Amygdala (tissue), 56 donors: ENCODE measurements at regions not wholly inside any gene's neighbourhood (a gene's known extent, or its start where the extent isn't known, plus 50 kb on each side); places are given as distances from the start of the nearest gene placed in this dataset.

Experiments used
- DNase-seq, 56 donors: peaks; one replicate each; lab custom pipeline; 2025; lab: John Stamatoyannopoulos, UW

DNA sequence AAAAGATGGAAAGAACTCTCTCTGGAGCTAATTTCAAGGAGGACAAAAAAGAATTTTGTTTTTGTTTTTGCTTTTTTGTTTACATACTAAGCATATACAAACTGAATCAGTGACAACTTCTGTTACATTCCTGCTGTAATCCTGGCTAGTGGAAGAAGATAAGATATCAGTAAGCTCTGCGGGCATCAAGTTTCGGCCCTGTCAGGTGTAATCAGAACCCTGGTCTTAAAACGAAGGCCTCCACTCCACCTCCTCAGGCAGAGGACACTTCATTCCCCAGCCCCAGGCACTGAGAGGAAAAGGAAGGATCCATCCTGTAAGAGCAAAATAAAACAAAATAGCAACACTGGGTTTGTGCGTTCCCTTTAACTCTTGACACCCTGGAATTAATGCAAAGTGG is 88.9 kb upstream of the ARHGAP29 start:
- DNase-seq, result no peak

DNA sequence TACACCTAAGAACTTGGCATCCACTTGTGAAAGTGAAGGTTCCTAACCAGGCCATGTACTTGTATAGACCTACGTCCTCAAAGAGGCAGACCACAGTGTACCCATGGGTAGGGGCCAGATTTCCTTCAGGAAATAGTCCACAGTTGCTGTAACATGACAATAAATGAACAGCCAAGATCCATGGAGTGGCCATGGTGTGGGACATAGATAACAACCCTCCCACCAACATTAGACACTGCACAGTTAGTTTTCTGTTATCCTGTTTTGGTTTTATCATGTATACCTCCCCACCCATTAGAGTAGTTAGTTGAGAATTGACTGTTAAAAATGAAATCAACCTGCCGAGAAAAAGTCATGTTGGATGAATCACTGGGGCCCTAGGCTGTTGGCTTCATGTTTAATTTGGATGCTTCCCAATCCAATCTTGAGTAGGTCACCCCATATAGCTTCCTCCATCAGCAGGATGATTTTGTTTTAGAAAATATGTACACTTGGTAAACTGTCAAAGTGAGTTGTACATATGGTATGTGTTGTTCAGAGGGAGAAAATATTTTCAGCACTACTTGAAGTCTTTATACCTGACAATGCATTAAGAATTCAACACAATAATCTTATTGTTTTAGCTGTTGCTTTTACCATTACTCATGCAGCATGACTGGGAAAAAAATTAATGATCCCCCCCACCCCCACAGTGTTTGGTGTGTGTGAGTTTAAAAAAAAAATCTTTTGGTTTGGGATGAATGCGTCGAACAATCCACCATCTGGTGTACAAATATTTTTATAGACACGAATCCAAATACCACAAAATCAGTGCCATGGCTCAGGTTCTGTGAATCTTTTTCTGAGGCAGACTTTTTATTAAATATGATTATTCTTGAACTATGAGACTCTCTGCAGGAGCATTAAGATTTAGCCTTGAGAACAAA is 88.3 kb upstream of the ARHGAP29 start:
- peak in 3 of 56 donors; percentile 7 to 12 (median 10) for DNase-seq

GRCh38 chr1:94324178-94324544 is 86.8 kb upstream of the ARHGAP29 start:
- DNase-seq, result no peak

DNA sequence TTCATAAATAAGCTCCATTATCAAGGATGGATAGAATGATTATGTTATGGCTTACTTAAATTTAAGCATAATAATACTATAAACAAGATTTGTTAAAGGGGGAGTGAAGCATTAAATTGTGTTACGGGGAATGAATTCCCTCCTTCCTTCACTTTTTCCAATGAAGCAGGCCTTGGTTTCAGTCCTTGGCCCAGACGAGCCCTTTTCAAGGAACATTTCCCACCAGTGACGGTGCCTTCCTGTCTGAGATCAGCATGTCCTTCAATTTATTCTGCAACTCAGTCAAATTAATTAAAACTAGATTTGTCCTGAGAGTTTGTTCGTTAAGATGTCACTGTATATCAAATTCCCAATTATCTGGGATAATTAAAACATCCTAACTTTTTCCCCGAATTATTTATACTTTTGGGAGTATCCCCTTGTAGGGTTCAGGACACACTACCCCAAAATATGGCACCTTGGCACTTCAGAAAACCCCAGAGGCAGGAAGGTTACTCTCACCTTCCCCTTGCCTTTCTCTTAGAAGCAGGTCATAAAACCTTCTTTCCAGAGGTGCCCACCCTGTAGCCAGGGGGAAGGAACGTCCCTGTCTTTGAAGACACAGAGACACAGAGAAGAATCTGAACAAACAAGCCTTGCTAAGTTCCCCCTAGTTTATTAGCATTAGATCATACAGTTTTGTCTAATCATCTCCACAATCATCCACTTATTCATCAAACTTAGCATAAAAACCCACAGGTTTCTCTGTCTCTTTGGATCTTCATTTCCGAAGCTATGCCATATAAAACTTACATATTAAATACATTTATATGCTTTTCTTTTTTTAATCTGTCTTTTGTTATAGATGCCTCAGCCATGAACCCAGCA is 86.2 kb upstream of the ARHGAP29 start:
- no peak for DNase-seq

DNA sequence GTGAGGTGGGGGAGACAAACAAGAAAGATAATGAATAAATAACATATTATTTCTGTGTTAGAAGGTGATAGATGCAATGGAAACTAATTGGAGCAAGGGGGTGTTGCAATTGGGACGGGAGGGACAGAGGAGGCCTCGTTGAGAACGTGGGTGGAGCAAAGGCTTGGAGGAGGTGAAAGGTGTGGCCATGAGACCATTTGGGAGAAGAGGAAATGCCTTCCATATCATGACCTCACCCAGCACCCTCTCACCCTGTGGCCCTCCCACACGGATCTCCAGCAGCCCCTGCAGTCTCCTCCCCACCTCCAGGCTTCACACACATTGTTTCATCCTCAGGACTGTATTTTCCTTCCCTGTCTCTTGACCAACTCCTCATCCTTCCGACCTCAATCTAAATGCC is 85.3 kb upstream of the ARHGAP29 start:
- no peak for DNase-seq

DNA sequence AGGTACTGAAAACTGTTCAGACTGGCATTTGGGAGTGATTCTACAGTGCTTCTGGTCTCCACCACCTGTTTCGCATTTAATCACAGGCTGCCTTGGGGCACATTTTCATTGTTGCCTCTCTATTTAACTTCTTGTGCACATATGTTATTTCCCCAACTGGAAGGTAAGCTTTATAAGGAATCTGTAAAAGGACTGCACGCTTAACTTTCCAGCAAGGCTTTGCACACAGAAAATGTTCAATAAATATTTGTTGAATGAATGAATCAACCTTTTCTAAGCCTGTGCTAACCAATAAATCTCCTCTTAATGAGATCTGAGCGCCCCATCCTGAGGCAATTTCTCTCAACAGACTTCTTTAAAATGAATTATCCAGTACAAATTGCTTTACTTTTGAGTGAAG is 84.3 kb upstream of the ARHGAP29 start:
- no peak for DNase-seq

DNA sequence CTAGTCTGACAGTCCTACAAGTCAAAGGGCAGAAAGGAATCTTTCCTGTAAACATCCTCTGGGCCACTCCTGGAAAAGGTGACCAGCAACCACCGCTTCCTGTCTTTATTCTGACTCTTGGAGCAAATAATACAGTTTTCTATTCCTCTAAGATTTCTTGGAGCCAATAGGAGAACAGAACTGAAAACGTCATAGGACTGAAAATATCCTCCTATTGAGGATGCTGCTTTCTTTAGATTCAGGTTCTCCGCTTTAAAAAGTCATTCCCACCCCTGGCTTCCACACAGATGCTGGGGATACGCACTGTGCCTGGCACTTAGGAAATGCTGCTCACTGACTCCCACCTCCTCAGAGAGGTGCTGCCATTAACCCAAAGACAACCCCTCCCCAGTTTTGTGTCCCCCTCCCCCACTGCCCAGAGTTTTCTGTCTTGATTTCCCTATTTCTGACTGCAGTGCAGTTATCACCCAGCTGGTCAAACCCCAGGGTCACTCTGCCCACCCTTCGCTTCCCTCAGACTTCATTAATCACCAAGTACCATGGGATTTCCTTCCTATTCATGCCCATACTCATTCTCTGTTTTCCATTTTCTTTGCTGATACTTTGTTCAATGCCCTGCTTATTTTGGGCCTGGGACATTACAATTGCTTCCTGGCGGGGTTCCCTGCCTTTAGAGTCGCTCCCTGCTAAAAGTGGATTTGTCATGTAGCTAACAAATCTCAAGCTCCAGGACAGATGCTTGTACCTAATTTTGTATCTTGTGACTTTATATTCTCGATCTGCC is 82.1 kb upstream of the ARHGAP29 start:
- no peak for DNase-seq

- no peak for DNase-seq
These were observed 81.2 kb upstream of the ARHGAP29 start for GRCh38 chr1:94318505-94319030.

DNA sequence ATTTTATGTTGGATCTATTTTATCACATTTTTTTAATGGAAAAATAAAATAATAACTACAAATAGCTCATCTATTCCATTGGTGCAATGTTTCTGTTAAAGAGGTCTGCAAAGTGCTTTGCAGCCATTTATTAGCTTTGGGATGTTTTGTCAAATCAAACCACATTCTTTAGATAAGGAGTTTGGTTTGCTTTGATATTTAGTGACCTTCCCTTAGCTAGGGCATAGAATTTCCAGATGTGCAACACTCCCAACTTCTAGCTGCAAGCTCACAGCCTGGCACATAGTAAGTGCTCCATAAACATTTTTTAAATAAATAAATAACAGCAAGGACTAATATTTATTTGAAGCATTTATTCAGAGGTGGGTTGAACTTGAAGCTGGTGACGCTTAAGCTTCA is 80.4 kb upstream of the ARHGAP29 start:
- DNase-seq, result no peak

DNA sequence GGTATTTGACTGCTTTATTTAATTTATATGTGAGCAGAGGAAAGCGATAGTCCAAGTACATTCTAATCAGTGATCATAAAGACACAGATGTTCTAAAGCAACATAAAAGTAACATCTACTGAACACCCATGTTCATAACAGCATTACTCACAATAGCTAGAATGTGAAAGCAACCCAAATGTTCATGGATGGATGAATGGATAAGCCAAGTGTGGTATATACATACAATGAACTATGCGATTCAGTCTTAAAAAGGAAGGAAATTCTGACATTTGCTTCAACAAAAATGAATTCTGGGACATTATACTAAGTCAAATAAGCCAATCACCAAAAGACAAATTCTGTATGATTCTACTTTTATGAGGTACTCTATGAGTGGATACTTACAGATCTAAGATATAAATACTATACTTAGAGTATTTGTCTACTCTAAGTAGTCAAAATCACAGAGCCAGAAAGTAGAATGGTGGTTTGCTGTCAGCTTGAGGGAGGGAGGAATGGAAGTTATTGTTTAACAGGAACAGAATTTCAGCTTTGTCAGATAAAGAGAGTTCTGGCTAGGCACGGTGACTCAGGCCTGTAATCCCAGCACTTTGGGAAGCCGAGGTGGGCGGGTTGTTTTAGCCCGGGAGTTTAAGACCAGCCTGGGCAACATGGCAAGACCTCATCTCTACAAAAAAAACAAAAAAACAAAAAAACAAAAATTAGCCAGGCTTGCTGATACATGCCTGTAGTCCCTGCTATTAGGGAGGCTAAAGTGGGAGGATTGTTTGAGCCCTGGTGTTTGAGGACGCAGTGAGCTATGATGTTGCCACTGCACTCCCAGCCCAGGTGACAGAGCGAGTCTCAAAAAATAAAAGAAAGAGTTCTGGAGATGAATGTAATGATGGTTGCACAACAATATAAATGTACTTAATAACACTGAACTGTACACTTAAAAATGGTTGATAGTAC is 79.7 kb upstream of the ARHGAP29 start:
- no peak for DNase-seq

GRCh38 chr1:94316183-94316582 is 78.8 kb upstream of the ARHGAP29 start:
- no peak for DNase-seq

DNA sequence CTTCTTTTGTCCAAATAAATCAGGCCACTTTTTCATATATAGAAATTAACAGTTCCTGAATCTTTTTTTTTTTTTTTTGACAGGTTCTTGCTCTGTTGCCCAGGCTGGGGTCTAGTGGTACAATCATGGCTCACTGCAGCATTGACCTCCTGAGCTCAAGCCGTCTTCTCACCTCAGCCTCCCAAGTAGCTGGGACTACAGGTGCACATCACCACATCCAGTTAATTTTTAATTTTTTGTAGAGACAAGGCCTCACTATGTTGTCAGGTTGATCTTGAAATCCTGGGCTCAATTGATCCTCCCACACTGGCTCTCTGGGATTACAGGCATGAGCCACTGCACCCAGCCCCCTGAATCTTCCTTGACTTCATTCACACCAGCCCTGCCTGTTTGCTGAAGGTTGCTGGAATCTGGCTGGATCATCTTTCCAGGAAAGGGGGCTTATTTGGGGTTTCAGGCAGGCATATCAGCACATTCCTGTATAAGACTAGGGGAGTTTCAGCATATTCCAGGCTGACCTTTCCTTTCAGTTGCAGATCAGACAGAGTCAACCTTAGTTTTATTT is 78.2 kb upstream of the ARHGAP29 start:
- DNase-seq, result no peak

DNA sequence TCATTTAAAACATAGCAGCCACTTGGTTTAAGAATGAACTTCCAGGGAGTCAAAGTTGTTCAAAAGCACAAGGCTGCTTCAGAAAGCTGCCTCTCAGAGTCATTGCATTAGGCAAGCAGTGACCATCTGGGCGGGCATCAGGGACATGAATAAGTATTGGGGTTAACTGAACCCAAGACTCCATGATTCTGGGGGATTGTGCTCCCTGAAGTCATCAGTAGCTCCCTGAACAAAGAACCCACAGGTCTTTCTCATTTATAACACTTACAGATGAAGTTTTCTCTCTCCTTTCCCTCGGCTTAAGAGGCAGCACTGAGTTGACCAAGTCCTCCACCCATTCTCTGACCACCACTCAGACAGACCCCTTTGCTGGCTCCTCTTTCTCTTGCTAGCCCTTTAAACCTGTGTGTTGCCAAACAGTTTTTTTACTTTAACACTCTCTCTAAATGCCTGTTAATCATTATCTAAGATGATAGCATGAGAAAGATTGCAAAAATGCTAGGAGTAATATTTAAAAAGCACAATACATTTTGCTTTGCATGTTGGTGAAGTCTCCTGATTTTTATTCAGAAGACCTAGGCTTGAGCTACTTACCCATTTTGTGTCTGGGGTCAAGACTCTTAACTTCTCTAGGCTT is 77.0 kb upstream of the ARHGAP29 start:
- DNase-seq, result no peak

- no peak for DNase-seq
These were observed 73.3 kb upstream of the ARHGAP29 start for GRCh38 chr1:94310570-94311270.

DNA sequence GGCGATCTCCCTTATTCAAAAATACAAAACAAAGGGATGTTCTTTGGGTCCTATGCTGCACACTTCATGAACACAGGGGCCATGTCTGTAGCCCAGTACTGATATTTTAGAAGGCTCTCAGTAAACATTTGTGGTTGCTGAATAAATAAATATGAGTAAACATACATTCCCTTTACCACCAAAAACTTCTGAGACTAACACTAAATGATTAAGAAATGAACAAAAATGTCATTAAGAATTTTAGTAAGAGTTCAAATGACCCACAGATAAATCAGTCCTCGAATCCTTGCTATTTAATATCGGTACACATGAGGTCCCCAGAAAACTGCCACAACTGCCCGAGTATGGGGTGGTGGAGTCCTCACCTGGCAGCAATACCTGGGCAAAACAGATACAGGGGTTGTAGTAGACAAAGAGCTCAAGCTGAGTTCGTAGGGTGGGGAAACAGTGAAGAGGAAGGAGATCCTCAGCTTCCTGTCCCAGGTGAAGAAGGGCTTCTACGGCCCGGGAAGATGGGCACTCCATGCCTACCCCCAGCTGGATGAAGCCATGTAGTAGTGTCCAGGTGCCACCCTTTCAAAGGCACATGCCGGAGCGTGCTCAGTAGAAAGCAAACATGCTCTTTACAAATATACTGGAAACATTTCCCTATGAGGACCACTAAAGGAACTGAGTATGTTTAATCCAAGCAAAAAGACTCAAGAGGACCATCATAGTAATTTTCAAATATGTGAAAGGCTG is 72.6 kb upstream of the ARHGAP29 start:
- DNase-seq, result no peak

GRCh38 chr1:94309216-94309615 is 71.8 kb upstream of the ARHGAP29 start:
- DNase-seq, result no peak

GRCh38 chr1:94306521-94306920 is 69.1 kb upstream of the ARHGAP29 start:
- DNase-seq, result no peak
